Stimulated activated naive CD8-positive, alpha-beta T cell treated with anti-CD3 and anti-CD28 coated beads, Interleukin-15, Interleukin-2, amounts not matched to agents 100 U/mL and 50 U/mL, for 24 hours (primary cell): ENCODE measurements at regions not wholly inside any gene's neighbourhood (a gene's known extent, or its start where the extent isn't known, plus 50 kb on each side); places are given as distances from the start of the nearest gene placed in this dataset.

ENCODE experiments used
- ATAC-seq: fragments of 150-1000 bp; cut with Tn5 transposase; one replicate; pipeline ENCODE4 v1.10.0; 2021
- DNase-seq: peaks from one replicate; pipeline ENCODE4 v3.0.0; 2021

DNA sequence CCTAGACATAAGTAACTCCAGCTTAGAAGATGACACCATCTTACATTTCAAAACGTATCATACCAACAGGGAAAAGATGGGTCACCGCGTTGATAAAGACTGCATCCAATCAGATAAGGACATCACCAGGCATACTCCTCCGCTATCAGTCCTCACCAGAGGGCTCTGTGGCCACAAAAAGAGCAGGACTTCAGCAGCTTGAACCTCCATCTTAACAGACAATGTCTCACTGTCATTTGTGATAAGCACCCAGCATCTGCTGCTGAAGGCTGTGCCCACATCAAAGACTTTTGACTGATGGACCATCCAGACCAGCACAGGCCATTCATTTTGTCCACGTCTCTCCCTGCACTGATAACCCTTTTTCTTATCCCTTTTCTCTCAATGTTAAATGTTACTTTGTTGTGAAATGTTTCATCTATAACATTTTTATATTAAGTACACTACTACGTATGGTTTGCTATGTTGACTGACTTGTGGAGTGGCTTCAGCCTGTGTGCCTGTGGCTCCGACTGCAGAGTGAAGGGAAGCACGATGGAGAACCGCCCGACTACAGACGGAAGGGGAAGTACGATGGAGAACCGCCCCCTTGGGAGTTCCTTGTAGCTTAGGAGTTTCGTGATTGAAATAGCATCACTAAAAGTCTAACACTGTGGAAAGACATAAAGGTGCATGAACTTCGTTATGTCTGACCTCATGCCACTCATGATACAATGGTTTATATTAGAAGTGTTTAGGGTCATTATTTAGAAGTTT, 595.4 kb upstream of the AGA start:
- DNase-seq (no peak), ATAC-seq (no peak)

DNA sequence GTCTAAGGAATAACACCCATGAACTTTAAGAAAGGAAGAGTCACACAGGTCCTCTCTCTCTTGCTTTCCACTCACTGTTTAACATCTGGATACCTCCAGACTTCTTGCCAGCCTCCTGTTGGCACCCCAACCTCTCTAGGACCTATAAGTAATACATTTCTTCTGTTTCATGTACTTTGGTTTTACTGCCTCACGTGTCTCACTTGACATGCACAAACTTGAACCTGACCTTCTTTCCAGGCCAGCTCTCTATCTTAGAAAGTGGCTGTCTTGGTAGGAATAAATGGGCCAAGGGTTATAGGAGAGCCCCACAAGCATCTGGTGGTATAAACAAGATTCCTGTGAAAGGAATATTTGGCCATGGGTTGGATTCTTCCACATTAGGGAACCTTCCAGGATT, 614.8 kb upstream of the AGA start:
- ATAC-seq: no peak
- DNase-seq: no peak

DNA sequence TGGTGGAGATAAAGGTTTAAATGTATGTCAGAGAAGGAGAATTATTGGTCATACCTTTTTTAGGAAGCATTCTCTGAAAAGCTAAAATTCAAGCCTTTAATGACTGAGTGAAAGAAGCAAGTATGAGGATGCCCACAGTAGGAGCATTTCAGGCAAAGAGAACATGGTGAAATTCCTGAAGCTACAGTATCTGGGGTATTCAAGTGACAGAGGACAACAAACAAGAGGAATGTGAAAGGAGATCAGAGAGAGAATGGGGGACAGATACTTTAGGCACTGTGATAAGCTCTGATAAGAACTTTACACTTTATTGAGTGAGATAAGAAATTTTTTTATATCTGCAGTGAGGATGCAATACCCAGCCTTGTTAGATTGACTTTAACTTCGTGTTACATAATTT, 621.3 kb upstream of the AGA start:
- ATAC-seq (no peak), DNase-seq (no peak)

DNA sequence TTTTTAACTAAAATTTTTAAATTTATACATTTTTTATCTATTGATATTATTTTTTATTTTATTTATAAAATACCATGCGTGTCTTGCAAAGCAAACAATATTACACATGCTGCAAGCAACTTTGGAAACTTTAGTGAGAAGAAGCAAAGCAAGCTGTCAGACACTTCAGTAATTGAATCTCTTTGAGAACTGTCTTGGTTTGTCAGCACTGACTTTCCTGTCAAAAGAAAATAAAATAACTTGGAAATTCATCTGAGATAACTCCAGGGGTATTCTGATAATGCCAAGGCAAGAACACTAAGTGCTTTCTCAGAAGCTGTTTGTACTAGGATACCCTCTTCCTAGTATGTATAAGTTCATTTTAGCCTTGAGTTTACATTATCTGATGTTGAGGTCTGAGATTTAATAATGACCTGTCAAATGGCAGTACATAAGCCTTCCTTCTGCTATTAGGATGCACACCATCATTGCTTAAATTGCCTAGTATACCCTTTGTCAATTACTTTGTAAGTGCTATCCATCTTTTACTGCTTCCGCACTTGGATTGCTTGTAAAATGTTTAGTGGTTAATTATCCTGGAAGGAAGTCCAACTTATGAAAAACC, 624.2 kb upstream of the AGA start:
- DNase-seq: no peak
- ATAC-seq: no peak

DNA sequence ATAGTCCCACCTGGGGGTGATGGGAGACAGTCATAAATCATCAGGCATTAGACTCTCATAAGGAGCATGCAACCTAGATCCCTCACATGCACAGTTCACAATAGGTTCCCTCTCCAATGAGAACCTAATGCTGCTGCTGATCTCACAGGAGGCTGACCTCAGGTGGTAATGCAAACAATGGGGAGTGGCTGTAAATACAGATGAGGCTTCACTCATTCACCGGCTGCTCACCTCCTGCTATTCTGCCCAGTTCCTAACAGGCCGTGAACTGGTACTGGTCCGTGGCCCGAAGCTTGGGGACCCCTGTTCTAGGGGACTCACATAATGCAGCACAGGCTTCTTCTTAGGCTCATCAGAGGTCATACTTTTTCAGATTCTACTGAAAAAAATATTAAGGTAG, 625.9 kb upstream of the AGA start:
- no peak for DNase-seq

DNA sequence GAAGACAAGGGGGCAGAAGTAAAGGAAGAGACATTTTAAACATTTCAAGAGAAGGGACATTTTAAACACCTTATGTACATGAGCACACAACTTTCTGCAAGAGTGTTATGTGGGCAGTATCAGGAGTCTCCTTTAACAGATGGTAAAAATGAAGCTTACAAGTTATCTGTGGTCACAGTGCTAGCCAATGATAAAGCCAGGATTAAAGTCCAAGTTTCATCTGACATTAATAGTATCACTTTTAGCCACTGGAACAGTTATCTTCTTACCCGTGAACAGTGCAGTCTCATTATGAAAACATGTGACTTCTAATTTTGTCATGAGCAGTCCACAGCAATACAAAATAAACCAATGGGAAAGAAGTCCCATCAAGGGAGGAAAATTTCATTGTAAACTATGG, 627.9 kb upstream of the AGA start:
- no peak for ATAC-seq

More for the DNA sequence above, 625.9 kb upstream of the AGA start:
- no peak for ATAC-seq

DNA sequence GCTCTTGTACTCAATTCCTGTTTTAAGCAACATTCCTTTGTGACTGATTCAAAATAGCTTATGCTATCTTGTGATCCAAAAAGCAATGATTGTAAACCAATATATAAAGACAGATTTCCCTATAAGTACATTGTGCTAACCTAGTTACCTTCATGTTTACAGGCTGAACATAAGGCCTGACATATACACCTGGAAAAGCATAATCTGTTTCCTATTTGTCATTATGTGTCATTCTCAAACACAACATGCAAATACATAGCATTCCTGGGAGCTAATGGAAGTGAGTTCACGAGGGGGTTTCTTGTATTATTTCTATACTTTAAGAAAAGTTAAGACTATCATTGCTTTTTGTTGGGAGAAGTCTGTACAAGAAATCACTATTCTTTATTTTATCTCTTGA, 638.1 kb upstream of the AGA start:
- DNase-seq: no peak
- ATAC-seq: no peak

More for the DNA sequence above, 627.9 kb upstream of the AGA start:
- no peak for DNase-seq

DNA sequence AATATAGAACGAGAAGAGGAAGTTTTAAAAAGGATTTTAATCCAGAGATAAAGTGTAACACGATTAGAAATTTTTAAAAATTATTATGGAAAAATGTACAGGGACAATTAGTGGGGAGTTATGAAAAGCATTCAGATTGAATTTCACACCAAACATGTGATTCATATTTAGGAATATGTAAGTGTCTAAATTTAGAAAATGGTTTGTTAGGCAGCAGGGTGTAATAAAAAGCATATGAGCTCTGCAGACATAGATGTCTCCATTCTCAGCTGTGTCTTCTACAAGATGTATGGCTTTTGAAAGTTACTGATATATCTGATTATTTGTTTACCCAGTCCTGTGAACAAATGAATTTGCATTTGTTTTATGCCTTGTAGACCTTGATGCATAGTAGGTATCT, 638.9 kb upstream of the AGA start:
- ATAC-seq (no peak), DNase-seq (no peak)

DNA sequence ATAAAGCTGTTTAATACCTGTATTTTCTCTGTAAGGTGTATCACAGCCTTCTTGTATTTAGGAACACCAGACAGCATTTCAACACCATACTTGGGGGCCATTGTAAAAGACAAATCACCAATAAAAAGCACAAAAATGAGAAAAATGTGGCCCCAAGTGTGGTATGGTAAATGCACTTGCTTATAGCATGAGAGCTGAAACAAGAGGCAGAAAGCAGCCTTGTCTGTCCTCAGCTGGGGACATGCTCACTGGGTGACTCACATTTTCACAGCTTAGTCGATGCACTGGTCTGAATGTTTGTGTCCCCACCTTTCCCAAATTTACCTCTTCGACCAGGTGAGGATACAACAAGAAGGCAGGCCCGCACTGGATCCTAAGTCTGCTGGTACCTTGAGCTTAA, 639.7 kb upstream of the AGA start:
- no peak for DNase-seq
- no peak for ATAC-seq

DNA sequence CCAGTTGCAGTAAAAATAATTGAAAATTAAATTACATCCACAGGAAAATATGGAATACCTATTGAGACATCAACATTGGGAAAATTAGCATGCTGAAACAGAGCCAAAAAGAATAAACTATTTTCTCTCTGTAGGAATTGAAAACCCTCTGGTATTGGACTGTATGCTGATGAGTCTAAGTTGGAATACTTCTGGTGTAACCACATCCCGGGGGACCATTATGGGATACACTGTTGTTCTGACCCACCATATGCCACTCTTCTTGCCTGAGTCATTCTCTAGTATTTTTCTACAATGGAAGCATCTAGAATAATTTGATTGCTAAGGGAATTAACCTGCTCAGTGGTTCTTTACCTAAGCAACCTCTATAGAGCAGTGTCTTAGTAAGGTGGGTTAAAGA, 640.7 kb upstream of the AGA start:
- ATAC-seq: no peak

DNA sequence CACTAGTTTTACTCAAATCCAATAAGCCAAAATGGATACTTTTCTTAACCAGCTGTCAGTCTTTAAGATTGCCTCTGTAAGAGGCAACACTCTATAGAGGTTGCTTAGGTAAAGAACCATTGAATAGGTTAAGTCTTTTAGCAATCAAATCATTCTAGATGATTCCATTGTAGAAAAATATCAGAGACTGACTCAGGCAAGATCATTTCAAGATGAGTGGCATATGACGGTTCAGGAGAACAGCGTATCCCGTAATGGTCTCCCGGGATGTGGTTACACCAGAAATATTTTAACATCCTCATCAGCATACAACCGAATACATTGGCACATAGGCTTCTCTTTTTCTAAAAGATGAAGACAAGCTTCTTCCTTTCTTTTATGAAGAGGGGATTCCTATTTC, 641.7 kb upstream of the AGA start:
- DNase-seq (no peak), ATAC-seq (no peak)

More for the DNA sequence above, 640.7 kb upstream of the AGA start:
- DNase-seq: no peak

DNA sequence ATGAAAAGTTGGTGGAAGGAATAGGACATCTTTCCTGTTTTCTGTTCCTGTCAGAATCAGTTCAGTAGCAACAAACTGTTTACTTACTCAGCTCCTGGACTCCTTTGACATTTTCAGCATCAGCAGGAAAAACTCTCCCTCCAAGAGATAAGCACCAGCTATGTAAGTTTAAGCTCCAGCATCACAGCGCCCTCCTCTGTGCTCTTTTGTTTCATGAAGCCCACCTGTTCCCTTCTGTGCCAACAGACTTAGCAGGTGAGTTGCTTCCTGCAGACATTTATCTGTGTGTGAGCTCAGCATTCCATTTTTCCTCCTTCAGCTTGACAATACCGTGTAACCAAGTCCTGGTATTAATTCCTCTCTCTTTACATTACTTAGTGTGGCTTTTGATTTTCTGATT, 644.1 kb upstream of the AGA start:
- no peak for ATAC-seq
- no peak for DNase-seq

DNA sequence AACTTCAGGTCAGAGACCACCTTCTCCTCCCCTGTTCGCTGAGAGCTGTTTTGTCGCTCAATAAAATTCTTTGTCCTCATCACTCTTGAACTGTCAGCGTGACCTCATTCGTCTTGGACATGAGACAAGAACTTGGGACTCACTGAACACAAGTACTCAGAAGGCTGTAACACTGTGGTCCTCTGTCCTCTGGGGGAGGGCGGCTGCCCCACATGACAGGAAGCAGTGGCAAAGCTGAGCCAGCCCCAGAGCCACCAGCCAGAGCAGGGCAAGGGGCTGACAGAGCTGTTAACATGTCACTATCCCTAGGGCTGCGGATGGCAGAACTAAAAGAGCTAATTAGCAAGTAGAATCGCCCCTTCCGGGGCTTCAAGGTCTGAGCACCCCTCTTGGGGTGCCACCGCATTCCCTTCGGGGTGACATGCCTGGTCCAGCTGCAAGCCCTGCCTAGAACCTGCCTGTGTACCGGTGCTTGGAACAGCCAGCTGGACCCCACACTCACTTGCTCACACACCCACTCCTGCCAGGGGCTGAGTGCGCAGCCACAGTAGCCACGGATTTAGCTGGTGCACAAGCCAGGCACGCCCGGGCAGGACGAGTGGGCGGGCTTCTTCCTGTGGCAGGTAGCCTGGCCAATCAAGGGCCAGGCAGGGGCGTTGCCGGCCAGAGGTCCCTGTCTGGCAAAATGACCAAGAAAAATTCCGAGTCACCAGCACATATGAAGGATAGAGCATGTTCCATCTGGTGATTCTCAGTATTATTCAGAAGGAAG, 648.6 kb upstream of the AGA start:
- DNase-seq: no peak
- ATAC-seq: no peak

DNA sequence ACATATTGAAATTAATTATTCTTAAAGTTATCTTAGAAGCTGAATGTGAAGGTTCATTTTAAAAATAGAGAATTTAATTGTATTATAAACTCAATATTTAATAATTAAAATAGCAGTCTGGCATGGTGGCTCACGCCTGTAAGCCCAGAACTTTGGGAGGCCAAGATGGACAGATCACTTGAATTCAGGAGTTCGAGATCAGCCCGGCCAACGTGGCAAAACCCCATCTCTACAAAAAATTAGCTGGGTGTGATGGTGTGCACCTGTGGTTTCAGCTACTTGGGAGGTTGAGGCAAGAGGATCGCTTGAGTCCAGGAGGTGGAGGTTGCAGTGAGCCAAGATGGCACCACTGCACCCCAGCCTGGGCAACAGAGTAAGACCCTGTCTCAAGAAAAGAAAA, 659.9 kb upstream of the AGA start:
- ATAC-seq: no peak
- no peak for DNase-seq

DNA sequence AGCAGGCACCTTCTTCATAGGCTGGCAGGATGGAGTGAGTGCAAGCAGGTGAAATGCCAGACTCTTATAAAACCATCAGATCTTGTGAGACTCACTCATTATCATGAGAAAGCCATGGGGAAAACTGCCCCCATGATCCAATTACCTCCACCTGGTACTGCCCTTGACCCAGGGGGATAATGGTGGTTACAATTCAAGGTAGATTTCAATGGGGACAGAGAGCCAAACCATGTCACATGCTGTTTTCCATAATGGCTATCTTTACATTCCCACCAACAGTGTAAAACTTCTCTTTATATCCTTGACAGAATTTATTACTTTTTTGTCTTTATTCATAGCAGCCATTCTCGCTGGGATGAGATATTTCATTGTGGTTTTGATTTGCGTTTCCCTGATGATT, 663.0 kb upstream of the AGA start:
- ATAC-seq: no peak
- DNase-seq: no peak

DNA sequence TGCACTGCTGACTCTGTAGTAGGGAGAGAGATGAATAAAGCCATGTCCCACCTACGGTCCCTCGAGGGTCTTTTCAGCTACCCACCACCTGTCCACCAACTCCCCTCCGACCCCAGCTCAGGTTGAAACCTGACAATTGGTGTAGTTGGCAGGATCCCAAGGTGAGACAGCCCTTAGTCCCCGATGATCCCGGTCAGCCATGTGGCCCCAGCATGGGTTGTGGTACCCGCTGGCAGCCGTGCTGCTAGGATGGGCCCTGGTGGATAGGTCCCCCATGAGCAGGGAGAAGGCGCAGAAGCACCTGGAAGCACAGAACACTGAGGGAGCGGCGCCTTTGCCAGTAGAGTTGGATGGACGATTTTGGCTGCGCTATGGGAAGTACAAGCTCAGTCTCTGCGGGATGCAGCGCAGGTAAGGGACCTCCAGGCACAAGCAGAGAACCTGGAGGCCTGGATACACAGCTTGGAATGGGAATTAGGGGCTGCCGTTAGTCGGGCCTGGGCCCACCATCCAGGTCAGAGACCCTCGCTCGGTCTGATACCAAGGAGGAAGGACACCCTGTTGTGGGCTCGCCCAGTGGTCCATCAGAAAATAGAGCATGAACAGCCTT, 694.6 kb upstream of the AGA start:
- ATAC-seq (no peak), DNase-seq (no peak)

DNA sequence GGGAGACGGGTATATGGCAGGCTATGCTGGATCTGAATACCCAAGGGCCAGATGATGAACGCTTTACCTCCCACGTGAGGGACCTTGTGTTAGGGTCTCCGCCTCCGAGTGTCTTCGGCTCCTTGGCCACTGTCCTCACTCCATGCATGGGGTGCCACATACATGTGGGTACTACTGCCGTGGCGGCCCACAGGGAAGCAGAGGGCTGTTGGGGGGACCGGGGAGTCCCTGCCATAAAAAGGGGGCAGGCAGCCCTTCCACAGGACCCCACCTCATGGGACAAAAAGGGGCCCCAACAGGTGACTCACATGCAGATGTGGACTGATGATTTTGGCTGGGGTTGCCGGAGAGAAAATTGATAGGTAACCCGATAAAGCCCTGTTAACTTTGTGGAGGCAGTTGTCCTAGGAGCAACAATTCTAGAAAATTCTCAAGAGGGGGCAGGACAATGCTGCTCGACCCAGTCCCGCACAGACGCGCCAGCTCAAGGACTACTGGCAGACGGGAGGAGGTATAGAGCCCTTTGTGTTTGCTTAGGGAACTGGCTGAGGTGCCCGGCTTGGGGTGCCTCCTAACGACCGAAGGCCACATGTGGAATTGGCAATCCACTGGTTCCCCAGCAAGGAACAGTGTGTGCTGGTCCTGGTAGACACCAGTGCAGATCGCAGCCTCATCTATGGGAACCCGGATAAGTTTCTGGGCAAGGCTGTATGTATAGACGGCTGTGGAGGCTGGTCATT, 695.7 kb upstream of the AGA start:
- ATAC-seq (no peak), DNase-seq (no peak)

DNA sequence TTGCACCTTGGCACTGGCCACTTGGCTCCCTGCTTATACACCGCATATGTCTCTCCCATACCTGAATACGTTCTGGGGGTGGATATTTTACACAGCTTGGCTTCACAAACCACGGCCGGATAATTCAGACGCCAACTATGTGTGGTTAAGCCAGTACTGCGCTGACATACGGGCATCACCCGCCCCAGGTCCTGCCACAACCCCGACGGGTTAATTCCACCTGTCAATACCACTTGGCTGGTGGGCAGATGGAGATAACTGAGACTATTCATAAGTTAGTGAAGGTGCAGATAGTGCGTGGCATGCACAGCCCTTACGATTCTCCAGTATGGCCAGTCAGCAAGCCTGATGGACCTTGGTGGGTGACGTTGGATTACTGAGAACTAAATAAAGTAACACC, 696.3 kb upstream of the AGA start:
- DNase-seq (no peak), ATAC-seq (no peak)

DNA sequence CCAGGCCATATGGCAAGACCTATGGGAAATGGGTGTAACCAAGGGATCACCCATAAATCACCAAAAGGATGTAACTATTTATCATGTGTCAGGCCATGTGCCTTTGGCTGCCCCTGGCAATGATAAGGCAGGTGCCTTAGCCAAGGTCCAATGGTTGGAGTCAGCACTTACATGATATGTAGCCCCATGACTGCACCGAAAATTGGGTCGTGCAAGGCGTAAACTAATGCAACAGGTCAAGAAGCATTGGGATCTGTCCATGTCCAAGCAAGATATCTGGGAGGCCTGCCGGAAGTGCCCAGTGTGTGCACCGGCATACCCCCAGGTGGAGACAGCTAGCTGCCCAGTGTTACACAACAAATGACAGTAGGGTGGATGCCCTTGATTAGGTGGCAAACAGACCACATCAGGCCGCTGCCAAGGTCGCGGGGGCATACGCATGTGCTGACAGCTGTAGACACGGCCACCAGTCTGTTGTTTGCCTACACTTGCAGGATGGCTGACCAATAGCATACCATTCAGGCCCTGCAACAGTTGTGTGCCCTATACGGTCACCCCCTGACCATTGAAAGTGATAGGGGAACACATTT, 698.2 kb upstream of the AGA start:
- ATAC-seq: no peak
- no peak for DNase-seq

DNA sequence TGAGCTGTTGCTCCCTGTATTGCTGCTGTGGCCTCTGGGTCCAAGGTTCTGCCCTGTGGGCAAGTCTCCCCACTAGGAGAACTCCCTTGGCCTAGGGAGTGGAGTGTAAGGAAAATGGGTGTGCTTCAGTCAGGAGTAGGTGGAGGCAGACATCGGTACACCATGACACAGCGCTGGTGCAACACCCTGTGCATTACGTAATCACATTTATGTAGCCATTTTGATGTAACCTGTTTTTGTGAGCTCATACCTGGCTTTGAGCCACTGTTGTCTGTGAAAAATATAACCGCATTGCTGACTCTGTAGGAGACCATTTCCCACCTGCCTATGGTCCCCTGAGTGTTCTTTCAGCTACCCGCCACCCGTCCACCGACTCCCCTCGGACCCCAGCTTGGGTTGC, 700.5 kb upstream of the AGA start:
- ATAC-seq: no peak
- no peak for DNase-seq

DNA sequence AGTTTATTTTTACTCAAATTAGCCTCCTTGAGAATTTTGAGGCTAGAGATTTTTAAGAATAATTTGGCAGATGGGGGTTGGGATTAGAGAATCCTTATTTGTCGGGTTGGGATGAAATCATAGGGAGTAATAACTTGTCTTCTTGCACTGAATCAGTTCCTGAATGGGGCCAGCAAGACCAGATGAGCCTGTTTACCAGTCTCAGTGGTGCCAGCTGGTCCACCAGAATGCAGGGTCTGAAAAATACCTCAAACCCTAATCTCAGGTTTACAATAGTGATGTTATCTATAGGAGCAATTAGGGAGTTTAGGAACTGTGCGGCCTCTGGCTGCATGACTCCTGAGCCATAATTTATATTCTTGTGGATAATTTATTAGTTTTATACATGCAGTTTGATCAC, 705.9 kb upstream of the AGA start:
- no peak for ATAC-seq
- DNase-seq: no peak
